Suppressor macrophage (primary cell): ENCODE measurements at regions not wholly inside any gene's neighbourhood (a gene's known extent, or its start where the extent isn't known, plus 50 kb on each side); places are given as distances from the start of the nearest gene placed in this dataset.
"Not testable (repeated sequence)": the region's sequence is repeated elsewhere in the genome, so short reads cannot be mapped to it uniquely, and the experiment has no call there.

Experiments used
- DNase-seq, 4 experiments: peaks; one replicate each; pipeline ENCODE4 v3.0.0-alpha.2; 2020 to 2022

DNA sequence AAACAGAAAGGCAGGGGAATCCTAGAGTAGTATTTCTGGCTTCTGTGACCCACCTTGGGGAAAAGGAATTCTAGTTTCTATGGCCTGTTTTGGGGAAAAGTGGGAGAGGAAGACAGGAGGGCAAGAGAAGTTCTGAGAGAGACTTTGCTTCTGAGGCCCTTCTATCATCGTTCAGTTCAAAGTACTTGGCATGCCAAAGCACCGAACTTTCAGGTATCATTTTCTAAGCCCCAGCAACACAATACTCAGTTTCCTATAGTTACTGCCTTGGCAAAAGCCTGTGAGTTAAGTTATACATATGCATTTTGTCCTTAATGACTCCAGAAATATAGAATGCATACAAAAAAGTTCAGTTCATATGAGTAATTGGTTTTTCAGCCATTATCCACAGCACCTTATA, 74.1 kb upstream of the CHD2 start:
- no peak for DNase-seq

DNA sequence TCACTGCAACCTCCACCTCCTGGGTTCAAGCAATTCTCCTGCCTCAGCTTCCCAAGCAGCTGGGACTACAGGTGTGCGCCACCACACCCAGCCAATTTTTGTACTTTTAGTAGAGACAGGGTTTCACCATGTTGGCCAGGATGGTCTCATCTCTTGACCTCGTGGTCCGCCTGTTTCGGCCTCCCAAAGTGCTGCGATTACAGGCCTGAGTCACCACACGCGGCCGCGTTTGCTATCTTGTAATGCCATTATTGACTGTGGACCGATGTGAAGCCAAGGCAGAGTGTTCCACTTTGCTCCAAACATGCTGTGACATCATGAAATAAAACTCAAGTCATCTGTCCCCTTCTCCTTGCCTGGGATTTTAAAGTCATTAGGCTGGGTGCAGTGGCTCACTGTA, 72.1 kb upstream of the CHD2 start:
- DNase-seq = not testable (repeated sequence)

DNA sequence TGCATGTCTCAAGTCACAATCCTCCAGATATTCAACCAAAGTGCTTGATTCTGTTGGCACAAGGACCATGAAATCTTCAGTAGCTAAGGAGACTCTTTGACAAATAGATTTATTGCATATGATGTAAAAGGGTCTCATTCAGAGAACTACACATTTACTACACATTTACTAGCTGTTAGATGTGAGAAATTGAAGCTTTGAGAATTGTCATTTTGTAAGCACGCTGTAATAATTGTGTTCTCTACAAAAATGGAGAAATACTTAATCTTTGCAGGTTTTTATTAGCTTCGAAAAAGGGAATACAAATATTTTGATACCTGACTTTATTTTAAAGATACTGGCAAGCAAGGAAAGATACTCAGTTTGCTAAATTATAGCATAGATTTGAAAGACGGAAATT, 70.2 kb upstream of the CHD2 start:
- no peak for DNase-seq

- DNase-seq = no peak
Observed at GRCh38 chr15:92831336-92831654, 68.8 kb upstream of the CHD2 start.

DNA sequence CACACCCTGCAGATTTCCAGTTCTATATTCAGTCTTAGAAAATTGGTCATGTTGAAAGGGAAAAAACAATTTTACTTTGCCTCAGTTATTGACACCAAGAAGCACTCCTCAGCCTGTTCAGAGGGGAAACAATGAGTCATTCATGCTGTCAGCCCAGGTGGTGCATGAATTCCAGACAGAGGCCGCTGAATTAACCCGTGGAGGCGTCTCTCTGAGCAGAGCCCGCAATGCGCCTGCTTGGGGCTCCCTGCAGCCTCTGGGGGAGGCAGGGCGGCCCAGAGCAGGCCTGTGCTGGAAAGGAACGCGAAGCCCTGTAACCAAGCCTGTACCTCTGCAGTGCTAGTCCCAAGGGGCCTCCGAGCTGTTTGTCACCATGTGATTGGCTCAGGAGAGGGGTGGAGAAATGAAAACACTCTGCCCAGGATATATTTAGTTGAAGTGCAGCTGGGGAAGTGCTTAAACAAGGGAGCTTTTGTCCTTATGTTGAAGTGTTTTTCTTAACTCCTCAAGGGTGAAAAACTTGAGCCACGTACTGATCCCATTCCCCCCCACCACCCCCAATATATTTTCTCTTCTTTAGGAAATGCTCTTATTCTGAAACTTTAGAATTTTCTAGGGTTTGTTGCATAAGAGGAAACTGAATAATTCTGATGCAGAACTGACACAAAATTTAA, 68.3 kb upstream of the CHD2 start:
- peak; percentile 70 to 86 (median 83) for DNase-seq

DNA sequence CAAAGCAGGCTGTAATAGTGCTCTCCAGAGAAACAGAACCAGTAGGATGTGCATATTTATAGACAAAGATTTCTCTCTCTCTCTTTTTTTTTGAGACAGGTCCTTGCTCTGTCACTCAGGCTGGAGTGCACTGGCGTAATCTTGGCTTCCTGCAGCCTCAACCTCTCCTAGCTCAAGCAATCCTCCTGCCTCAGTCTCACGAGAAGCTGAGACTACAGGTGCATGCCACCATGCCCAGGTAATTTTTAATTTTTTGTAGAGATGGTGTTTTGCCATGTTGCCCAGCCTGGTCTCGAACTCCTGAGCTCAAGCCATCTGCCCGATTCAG, 67.1 kb upstream of the CHD2 start:
- DNase-seq = no peak

DNA sequence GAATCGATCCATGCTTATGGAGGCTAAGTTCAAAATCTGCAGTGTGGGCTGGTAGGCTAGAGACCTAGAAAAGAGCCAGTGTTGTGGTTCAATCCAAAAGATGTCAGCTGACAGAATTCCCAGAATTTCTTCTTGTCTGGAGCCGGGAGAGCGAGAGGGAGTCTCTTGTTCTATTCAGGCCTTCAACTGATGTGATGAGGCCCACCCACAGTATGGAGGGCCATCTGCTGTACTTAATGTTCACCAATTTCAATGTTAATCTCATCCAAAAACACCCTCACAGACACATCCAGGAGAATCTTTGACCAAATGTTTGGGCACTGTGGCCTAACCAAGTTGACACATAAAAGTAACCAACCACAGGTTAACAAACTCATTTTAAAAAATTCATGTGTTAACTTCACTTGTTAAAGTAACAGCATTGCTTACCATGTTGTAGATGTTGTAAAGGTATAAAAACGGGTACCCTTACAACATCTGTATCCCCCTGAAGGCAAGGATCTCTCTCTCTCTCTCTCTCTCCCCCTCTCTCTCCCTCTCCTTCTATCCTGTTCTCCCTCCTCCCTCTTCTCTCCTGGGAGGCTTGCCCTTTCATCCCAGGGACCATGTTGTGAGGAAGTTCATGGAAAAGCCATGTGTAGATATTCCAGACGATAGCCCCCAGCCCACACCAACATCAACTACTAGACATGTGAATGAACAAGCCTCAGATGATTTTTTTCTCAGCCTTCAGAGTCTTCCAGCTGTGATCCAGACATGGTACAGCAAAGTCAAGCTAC, 66.4 kb upstream of the CHD2 start:
- no peak for DNase-seq

DNA sequence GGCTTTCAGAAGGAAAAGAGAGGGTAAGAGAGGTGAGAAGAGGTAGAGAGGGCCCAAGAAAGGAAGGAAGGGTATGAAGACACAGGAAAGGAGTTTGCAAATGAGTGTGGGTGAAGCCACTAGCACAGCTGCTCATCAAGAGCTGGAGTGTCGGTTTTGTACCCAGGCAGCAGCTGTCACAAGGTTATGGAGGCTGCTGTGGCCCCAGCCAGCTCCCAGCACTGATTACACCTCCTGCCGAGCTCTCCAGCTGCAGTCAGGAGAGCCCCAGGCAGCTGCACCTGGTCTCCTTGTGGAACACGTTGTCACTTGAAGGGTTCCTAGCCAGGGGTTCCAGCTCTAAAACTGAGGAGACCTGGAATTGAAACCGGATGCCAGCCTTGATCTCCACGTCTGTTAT, 60.4 kb upstream of the CHD2 start:
- peak in 1 of 4 experiments; percentile 21 for DNase-seq

- DNase-seq = no peak
Observed at GRCh38 chr15:92840149-92840548, 60.0 kb upstream of the CHD2 start.

GRCh38 chr15:92843326-92843725, 56.8 kb upstream of the CHD2 start:
- DNase-seq = no peak

GRCh38 chr15:92843814-92844213, 56.3 kb upstream of the CHD2 start:
- DNase-seq = no peak

DNA sequence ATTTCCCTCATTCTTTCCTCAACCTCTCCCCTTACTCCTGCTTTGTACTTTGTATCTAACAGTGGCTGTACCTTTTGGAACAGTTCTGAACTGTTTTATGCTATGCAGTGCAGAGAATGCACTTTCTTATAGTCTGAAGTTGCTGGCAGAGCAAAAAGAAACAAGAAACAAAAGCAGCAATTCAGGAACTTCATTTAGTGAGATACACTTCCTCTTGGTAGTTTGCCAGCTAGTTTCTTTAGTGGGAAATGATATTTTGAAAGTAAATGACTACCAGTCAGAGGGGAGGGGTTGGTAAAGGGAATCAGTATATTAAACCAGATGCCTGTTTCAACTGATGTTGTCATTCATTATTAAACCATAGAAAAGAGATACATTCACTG, 55.0 kb upstream of the CHD2 start:
- DNase-seq = peak; percentile 56 to 99 (median 87)

DNA sequence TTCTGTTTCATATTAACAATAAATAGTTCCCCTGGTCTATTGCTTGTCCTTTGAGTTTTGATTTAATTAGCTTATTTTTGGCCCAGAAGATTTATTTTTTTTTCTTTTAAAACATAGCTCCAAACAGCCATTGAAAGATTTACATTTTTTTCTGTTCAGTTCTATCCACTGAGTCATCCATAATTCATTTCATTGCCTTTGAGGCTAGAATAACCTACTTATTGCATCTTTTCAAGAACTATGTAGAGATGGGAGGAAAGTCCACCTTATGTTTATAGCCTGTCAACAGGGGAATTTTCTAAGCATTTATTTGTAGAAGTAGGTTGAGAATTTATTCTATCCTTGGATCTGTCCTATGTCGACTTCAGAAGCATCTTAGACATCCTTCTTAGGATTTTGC, 53.4 kb upstream of the CHD2 start:
- DNase-seq = no peak

DNA sequence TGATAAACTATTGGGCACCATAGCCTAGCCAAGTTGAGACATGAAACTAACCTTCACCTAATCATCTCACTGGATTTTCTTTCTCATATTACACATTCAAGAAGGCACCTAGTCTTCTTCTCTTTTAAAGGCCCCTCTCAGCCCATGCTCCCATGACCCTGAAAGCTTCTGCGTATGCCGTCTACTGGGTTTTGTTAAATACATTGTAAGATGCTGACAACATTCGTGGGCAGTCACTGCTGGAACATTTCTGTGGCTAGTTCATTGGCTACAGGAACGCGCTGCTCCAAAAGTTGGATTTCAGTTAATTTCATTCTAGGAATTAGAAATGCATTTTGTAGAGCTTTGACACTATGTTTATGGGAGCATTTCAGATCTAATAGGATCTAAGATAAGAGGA, 52.3 kb upstream of the CHD2 start:
- no peak for DNase-seq

- DNase-seq = no peak
Observed at GRCh38 chr15:92848464-92848851, 51.7 kb upstream of the CHD2 start.

DNA sequence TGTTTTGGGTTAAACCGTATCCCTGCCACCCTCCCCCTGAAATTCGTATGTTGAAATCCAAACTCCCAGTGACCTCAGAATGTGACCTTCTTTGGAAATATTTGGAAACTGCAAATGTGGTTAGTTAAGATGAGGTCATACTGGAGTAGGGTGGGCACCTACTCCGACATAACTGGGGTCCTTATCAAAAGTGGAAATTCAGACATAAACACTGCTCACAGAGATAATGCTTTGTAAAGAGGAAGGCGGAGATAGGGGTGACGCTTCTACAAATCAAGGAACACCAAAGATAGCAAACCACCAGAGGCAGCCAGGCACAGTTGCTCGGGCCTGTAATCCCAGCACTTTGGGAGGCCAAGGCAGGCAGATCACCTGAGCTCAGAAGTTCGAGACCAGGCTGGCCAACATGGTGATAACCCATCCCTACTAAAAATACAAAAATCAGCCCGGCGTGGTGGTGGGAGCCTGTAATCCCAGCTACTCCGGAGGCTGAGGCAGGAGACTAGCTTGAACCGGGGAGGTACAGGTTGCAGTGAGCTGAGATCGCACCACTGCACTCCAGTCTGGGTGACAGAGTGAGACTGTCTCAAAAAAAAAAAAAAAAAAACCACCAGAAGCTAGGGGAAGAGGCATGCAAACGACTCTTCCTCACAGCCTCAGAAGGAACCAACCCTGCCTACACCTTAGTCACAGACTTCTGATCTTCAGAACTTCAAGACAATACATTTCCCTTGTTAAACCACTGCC, 51.1 kb upstream of the CHD2 start:
- peak; percentile 41 to 78 (median 72) for DNase-seq

- not testable (repeated sequence) for DNase-seq
Observed at GRCh38 chr15:92850218-92850617, 49.9 kb upstream of the CHD2 start.
